Ectodermal cell (in vitro differentiated cells): ENCODE measurements at regions not wholly inside any gene's neighbourhood (a gene's known extent, or its start where the extent isn't known, plus 50 kb on each side); places are given as distances from the start of the nearest gene placed in this dataset.

ENCODE experiments used
- H3K27ac ChIP-seq: 2 replicates; pipeline ENCODE4 v1.7.0; 2013; ENCODE audit warnings: mild to moderate bottlenecking, low read depth, low read length; ENCODE audit not compliant: insufficient read depth, poor library complexity, severe bottlenecking
- H3K27me3 ChIP-seq: 2 replicates; pipeline ENCODE4 v1.7.0; 2013; ENCODE audit warnings: mild to moderate bottlenecking, low read length; ENCODE audit not compliant: insufficient read depth, control insufficient read depth, poor library complexity, severe bottlenecking
- H3K36me3 ChIP-seq: one replicate; pipeline ENCODE4 v1.7.0; 2013; ENCODE audit warnings: low read length; ENCODE audit not compliant: control insufficient read depth, insufficient read depth
- H3K4me1 ChIP-seq: one replicate; pipeline ENCODE4 v1.7.0; 2013; ENCODE audit warnings: low read length; ENCODE audit not compliant: control insufficient read depth, insufficient read depth
- H3K4me3 ChIP-seq: 2 replicates; pipeline ENCODE4 v1.7.0; 2013; ENCODE audit warnings: low read depth, low read length, control low read depth; ENCODE audit not compliant: insufficient read depth
- H3K9me3 ChIP-seq: 2 replicates; pipeline ENCODE4 v1.7.0; 2013; ENCODE audit warnings: mild to moderate bottlenecking, low read length, moderate library complexity; ENCODE audit not compliant: control insufficient read depth
- WGBS, 2 experiments: methylation state at CpG; one replicate each; pipeline ENCODE4 v1.1.7; 2013; ENCODE audit warnings: missing lambda C conversion rate in 2 of 2; 5-methylcytosine and 5-hydroxymethylcytosine counted together

GRCh38 chr14:40308240-40308639 is 876.0 kb upstream of the FBXO33 start:
- H3K4me1 ChIP-seq: no peaks in the 10 kb centered on the region
- H3K9me3 ChIP-seq: no peaks in the 10 kb centered on the region
- 76 to 92% methylated on average over 3 of the region's 3 CpGs for WGBS, 2 experiments
- no peaks in the 10 kb centered on the region for H3K27me3 ChIP-seq
- H3K4me3 ChIP-seq: no peak overlapping the region
- no peak overlapping the region for H3K27ac ChIP-seq
- no peaks in the 10 kb centered on the region for H3K36me3 ChIP-seq

DNA sequence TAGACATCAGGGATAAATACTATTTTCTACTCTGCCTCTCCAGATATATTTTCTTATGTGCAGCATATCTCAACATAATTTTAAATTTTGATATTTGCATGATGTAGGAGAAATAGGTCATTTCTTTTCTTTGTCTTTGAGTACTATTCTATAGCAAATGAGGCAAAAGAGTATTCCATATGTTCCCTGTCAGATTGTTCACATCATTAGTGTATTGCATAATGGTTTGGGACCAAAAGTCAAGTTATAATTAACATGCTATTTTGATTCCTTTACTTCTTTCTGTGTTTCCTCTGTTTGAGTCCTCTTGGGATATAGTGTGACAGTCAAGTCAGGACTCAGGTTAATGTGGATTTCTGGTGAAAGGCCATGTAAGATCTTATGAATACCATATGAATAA is 864.6 kb upstream of the FBXO33 start:
- Histone ChIP-seq H3K27ac (no peak overlapping the region), H3K9me3 (no peaks in the 10 kb centered on the region), H3K4me3 (no peak overlapping the region), H3K27me3 (no peaks in the 10 kb centered on the region), H3K4me1 (no peaks in the 10 kb centered on the region), H3K36me3 (no peaks in the 10 kb centered on the region)

DNA sequence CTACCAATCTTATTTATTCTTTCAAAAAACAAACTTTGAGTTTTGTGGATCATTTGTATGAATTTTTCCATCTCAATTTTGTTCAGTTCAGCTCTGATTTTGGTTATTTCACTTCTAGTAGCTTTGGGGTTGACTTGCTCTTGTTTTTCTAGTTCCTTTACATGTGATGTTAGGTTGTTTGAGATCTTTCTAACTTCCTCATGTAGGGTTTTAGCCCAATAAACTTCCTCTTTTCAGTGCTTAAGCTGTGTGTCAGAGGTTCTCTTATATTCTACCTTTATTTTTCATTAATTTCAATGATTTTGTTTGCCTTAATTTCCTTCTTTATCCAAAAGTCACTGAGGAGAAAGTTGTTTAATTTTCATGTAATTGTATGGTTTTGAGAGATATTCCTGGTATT is 860.4 kb upstream of the FBXO33 start:
- Histone ChIP-seq H3K9me3 (no peaks in the 10 kb centered on the region), H3K4me1 (no peaks in the 10 kb centered on the region), H3K27me3 (no peaks in the 10 kb centered on the region), H3K4me3 (no peak overlapping the region), H3K27ac (no peak overlapping the region), H3K36me3 (no peaks in the 10 kb centered on the region)

DNA sequence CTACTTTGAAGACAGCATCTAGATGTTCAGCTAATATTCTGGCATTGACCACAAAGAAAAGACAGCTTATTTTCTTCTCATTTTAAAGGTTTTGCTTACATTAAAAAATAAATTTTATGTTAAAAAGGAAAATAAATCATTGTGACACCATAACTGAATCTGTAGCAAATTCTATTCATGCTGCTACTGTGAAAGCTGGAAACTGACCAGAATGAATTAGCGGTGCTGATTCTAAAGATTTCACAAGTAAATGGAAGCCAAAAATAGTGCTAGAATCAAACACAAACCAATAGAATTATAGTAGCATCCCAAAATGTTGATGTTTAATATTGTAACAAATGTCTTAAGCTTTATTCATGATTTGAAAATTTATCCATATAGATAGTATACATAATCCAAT is 850.0 kb upstream of the FBXO33 start:
- Histone ChIP-seq H3K4me3 (no peak overlapping the region), H3K36me3 (no peaks in the 10 kb centered on the region), H3K4me1 (no peaks in the 10 kb centered on the region), H3K9me3 (peaks cover 3% of the 10 kb centered on the region), H3K27ac (no peak overlapping the region), H3K27me3 (no peaks in the 10 kb centered on the region)
- WGBS, 2 experiments: 100% methylated on average over 1 of the region's 1 CpG

- 90 to 100% methylated on average over 1 to 4 of the region's 4 CpGs for WGBS, 2 experiments
- Histone ChIP-seq H3K36me3 (no peaks in the 10 kb centered on the region), H3K27ac (no peak overlapping the region), H3K4me1 (no peaks in the 10 kb centered on the region), H3K27me3 (no peaks in the 10 kb centered on the region), H3K9me3 (no peaks in the 10 kb centered on the region), H3K4me3 (no peak overlapping the region)
These were observed 848.4 kb upstream of the FBXO33 start for GRCh38 chr14:40280652-40281051.

GRCh38 chr14:40273417-40273816 is 841.2 kb upstream of the FBXO33 start:
- H3K27me3 ChIP-seq: no peaks in the 10 kb centered on the region
- no peak overlapping the region for H3K4me3 ChIP-seq
- H3K36me3 ChIP-seq: no peaks in the 10 kb centered on the region
- H3K27ac ChIP-seq: no peak overlapping the region
- H3K4me1 ChIP-seq: no peaks in the 10 kb centered on the region
- no peaks in the 10 kb centered on the region for H3K9me3 ChIP-seq
- WGBS, 2 experiments: 82 to 98% methylated on average over 1 to 4 of the region's 4 CpGs

DNA sequence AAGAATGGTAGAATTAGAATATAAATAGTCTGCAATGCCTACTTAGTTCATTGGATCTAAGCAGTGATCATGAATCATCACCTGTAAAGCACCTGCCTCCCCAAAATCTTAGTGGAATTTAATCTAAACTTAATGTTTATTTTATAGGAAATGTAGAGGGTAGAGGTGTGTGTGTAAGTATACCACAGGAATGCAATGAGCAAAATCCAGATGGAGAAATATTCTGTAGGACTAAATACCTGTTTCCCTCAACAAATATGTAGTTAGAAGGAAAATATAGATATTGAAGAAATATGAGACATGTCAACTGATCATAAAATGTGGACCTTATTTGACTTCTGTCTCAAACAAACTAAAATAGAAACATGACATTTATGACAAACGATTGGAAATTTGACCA is 839.2 kb upstream of the FBXO33 start:
- WGBS, 2 experiments: no CpG with 5 or more reads among the region's 1 CpG
- Histone ChIP-seq H3K4me1 (no peaks in the 10 kb centered on the region), H3K27ac (no peak overlapping the region), H3K4me3 (no peak overlapping the region), H3K27me3 (no peaks in the 10 kb centered on the region), H3K36me3 (no peaks in the 10 kb centered on the region), H3K9me3 (no peaks in the 10 kb centered on the region)

DNA sequence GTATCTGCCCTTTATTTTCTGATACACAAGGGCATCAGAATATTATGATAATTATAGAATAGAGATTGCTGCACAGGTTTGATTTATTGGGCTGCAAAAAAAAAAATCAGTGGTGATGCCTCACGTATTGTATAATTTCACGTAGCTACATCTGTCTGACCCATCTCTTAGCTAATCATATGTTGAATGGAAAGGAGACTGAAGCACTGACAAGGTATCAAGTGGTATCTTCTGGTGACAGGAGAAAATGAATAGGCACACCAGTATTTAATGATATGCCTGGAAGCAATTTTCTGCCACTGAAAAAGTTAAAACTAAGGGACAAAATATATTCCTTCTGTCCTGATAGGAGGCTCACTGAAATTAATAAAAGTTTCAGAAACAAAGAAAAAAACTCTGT is 837.2 kb upstream of the FBXO33 start:
- no peak overlapping the region for H3K4me3 ChIP-seq
- H3K27ac ChIP-seq: no peak overlapping the region
- H3K27me3 ChIP-seq: no peaks in the 10 kb centered on the region
- H3K4me1 ChIP-seq: no peaks in the 10 kb centered on the region
- no peaks in the 10 kb centered on the region for H3K9me3 ChIP-seq
- WGBS, 2 experiments: 96 to 97% methylated on average over 2 of the region's 2 CpGs
- no peaks in the 10 kb centered on the region for H3K36me3 ChIP-seq

GRCh38 chr14:40268236-40268635 is 836.0 kb upstream of the FBXO33 start:
- H3K27me3 ChIP-seq: no peaks in the 10 kb centered on the region
- no peaks in the 10 kb centered on the region for H3K4me1 ChIP-seq
- WGBS, 2 experiments: 100% methylated on average over 1 of the region's 2 CpGs
- no peak overlapping the region for H3K27ac ChIP-seq
- no peaks in the 10 kb centered on the region for H3K36me3 ChIP-seq
- no peaks in the 10 kb centered on the region for H3K9me3 ChIP-seq
- H3K4me3 ChIP-seq: no peak overlapping the region

GRCh38 chr14:40265096-40265495 is 832.9 kb upstream of the FBXO33 start:
- Histone ChIP-seq H3K27me3 (no peaks in the 10 kb centered on the region), H3K27ac (no peak overlapping the region), H3K36me3 (no peaks in the 10 kb centered on the region), H3K9me3 (no peaks in the 10 kb centered on the region), H3K4me3 (no peak overlapping the region), H3K4me1 (no peaks in the 10 kb centered on the region)
- 89 to 92% methylated on average over 1 of the region's 1 CpG for WGBS, 2 experiments

- Histone ChIP-seq H3K27me3 (no peaks in the 10 kb centered on the region), H3K4me1 (no peaks in the 10 kb centered on the region), H3K27ac (no peak overlapping the region), H3K36me3 (no peaks in the 10 kb centered on the region), H3K4me3 (no peak overlapping the region), H3K9me3 (no peaks in the 10 kb centered on the region)
- WGBS, 2 experiments: 93 to 96% methylated on average over 2 of the region's 2 CpGs
These were observed 820.7 kb upstream of the FBXO33 start for GRCh38 chr14:40252817-40253447.
